Fibroblast of skin of back (primary cell): ENCODE measurements at regions not wholly inside any gene's neighbourhood (a gene's known extent, or its start where the extent isn't known, plus 50 kb on each side); places are given as distances from the start of the nearest gene placed in this dataset.

Source experiments
- DNase-seq: peaks from one replicate; pipeline ENCODE4 v3.0.0-alpha.2; 2013

GRCh38 chr20:60704147-60704546 is 547.9 kb upstream of the CDH4 start:
- no peak for DNase-seq

- DNase-seq: no peak
Measured at GRCh38 chr20:60713396-60713795, 538.7 kb upstream of the CDH4 start.

- DNase-seq: no peak
Measured at GRCh38 chr20:60715172-60715571, 536.9 kb upstream of the CDH4 start.

GRCh38 chr20:60718743-60719480 is 533.1 kb upstream of the CDH4 start:
- DNase-seq: no peak

- no peak for DNase-seq
Measured at GRCh38 chr20:60725311-60725906, 526.7 kb upstream of the CDH4 start.

- no peak for DNase-seq
Measured at GRCh38 chr20:60727425-60727824, 524.6 kb upstream of the CDH4 start.

GRCh38 chr20:60728705-60729104 is 523.4 kb upstream of the CDH4 start:
- DNase-seq: no peak

GRCh38 chr20:60729135-60729900 is 522.7 kb upstream of the CDH4 start:
- DNase-seq: no peak

- DNase-seq: no peak
Measured at GRCh38 chr20:60732322-60732721, 519.7 kb upstream of the CDH4 start.

- DNase-seq: no peak
Measured at GRCh38 chr20:60748086-60748485, 504.0 kb upstream of the CDH4 start.

GRCh38 chr20:60749804-60750602 is 502.1 kb upstream of the CDH4 start:
- DNase-seq: no peak

GRCh38 chr20:60750909-60751308 is 501.2 kb upstream of the CDH4 start:
- DNase-seq: no peak

GRCh38 chr20:60751826-60752225 is 500.2 kb upstream of the CDH4 start:
- no peak for DNase-seq

GRCh38 chr20:60752741-60753420 is 499.2 kb upstream of the CDH4 start:
- DNase-seq: no peak

GRCh38 chr20:60754856-60755255 is 497.2 kb upstream of the CDH4 start:
- no peak for DNase-seq

- no peak for DNase-seq
Measured at GRCh38 chr20:60759651-60760050, 492.4 kb upstream of the CDH4 start.

- no peak for DNase-seq
Measured at GRCh38 chr20:60760256-60761000, 491.6 kb upstream of the CDH4 start.

GRCh38 chr20:60761056-60761455 is 491.0 kb upstream of the CDH4 start:
- no peak for DNase-seq

GRCh38 chr20:60762386-60762785 is 489.7 kb upstream of the CDH4 start:
- no peak for DNase-seq

- DNase-seq: no peak
Measured at GRCh38 chr20:60764328-60764727, 487.7 kb upstream of the CDH4 start.

- no peak for DNase-seq
Measured at GRCh38 chr20:60764771-60765170, 487.3 kb upstream of the CDH4 start.
